Transverse colon (tissue), 4 donors: ENCODE measurements at regions not wholly inside any gene's neighbourhood (a gene's known extent, or its start where the extent isn't known, plus 50 kb on each side); places are given as distances from the start of the nearest gene placed in this dataset.

Source experiments
- DNase-seq: peaks from one replicate; pipeline ENCODE4 v3.0.0-alpha.2; 2019
- H3K27ac ChIP-seq, 4 donors: fragments of 200-600 bp; sonication (generic); 2 replicates each; pipeline ENCODE4 v1.5.1; 2016 to 2018; ENCODE audit warnings: inconsistent platforms in 4 of 4
- H3K27me3 ChIP-seq: fragments of 200-600 bp; sonication (generic); 2 replicates; pipeline ENCODE4 v1.5.1; 2017; ENCODE audit warnings: inconsistent platforms
- H3K36me3 ChIP-seq, 4 donors: fragments of 200-600 bp; sonication (generic); 2 replicates each; pipeline ENCODE4 v1.5.1; 2017 to 2019; ENCODE audit warnings: inconsistent platforms in 4 of 4
- H3K4me1 ChIP-seq, 4 donors: fragments of 200-600 bp; sonication (generic); 2 replicates each; pipeline ENCODE4 v1.5.1; 2017 to 2020; ENCODE audit warnings: inconsistent platforms in 4 of 4
- H3K4me3 ChIP-seq, 4 donors: fragments of 200-600 bp; sonication (generic); 1 replicate in 1 of 4; 2 replicates in 3 of 4; pipeline versions ENCODE4 v1.5.1 to v1.6.1; 2017 to 2019; ENCODE audit warnings: inconsistent platforms in 4 of 4
- H3K9me3 ChIP-seq, 2 donors: fragments of 200-600 bp; sonication (generic); 2 replicates each; pipeline ENCODE4 v1.5.1; 2017 to 2019; ENCODE audit warnings: inconsistent platforms in 2 of 2
- CTCF ChIP-seq, 5 experiments: fragments of 200-600 bp in 3 of 5; fragments of 450-650 bp in 2 of 5; sonication (generic) in 3 of 5; IDR thresholded peaks; 1 replicate in 2 of 5; 2 replicates in 3 of 5; pipeline ENCODE4 v1.5.1; 2016 to 2017; ENCODE audit warnings: antibody characterized with exemption in 5 of 5, inconsistent platforms in 3 of 5, mild to moderate bottlenecking in 2 of 5, moderate library complexity in 1 of 5
- EP300 ChIP-seq: sonication (generic); formaldehyde crosslinking; IDR thresholded peaks from one replicate; pipeline ENCODE4 v1.6.1; 2017; ENCODE audit warnings: antibody characterized with exemption, low read depth
- POLR2A ChIP-seq: fragments of 450-650 bp; IDR thresholded peaks from one replicate; pipeline ENCODE4 v1.6.1; 2016; ENCODE audit warnings: antibody characterized with exemption, mild to moderate bottlenecking, moderate library complexity
- POLR2AphosphoS5 ChIP-seq, 3 donors: sonication (generic); formaldehyde crosslinking; IDR thresholded peaks; one replicate each; pipeline ENCODE4 v1.6.1; 2016; ENCODE audit warnings: antibody characterized with exemption in 3 of 3
- WGBS, 2 donors: methylation state at CpG; one replicate each; pipeline ENCODE4 v1.1.5; 2018; ENCODE audit warnings: low coverage in 1 of 2; 5-methylcytosine and 5-hydroxymethylcytosine counted together
- in situ Hi-C, 4 donors: fragments of 200-750 bp; cut with MboI; loops; one replicate each; pipeline versions ENCODE4 v1.15.0 to v1.15.1; 2017; ENCODE audit warnings: low sequenced_read_pairs in 3 of 4, low pct_ligation_motif_present in 1 of 4, low pct_unique_long_range_greater_than_20kb in 1 of 4
- intact Hi-C: fragments of 100-400 bp; cut with DNase I; formaldehyde crosslinking; loops from one replicate; pipeline ENCODE4 v1.15.1; 2023; ENCODE audit warnings: low total_unique reads

- no peak overlapping the region for H3K4me3 ChIP-seq
- H3K36me3 ChIP-seq: no peaks in the 10 kb centered on the region
- in situ Hi-C loops: no loop called here
- H3K27ac ChIP-seq: no peak overlapping the region
- TF ChIP-seq CTCF (IDR thresholded peaks at IDR 0.05) (no peak), POLR2AphosphoS5 (IDR thresholded peaks at IDR 0.05) (no peak), POLR2A (no peak), EP300 (no peak)
- H3K27me3 ChIP-seq: no peaks in the 10 kb centered on the region
- intact Hi-C loops: no loop called here
- no peak for DNase-seq
- H3K9me3 ChIP-seq: no peaks in the 10 kb centered on the region
- no peaks in the 10 kb centered on the region for H3K4me1 ChIP-seq
Measured at GRCh38 chr9:38133595-38133994, 64.6 kb upstream of the SHB start.

GRCh38 chr9:38132956-38133355 lies 63.9 kb upstream of the SHB start:
- in situ Hi-C loops: no loop called here
- 92 to 94% methylated on average over 3 to 5 of the region's 5 CpGs for WGBS, 2 donors
- intact Hi-C loops: no loop called here
- no peak for DNase-seq
- Histone ChIP-seq H3K27ac (no peak overlapping the region), H3K27me3 (no peaks in the 10 kb centered on the region), H3K4me3 (no peak overlapping the region), H3K4me1 (no peaks in the 10 kb centered on the region), H3K36me3 (no peaks in the 10 kb centered on the region), H3K9me3 (no peaks in the 10 kb centered on the region)
- TF ChIP-seq POLR2AphosphoS5 (IDR thresholded peaks at IDR 0.05): no peak
- TF ChIP-seq EP300: no peak
- no peak for TF ChIP-seq CTCF (IDR thresholded peaks at IDR 0.05)
- no peak for TF ChIP-seq POLR2A

- Histone ChIP-seq H3K36me3 (no peaks in the 10 kb centered on the region), H3K4me1 (no peaks in the 10 kb centered on the region), H3K27me3 (no peaks in the 10 kb centered on the region), H3K4me3 (no peak overlapping the region), H3K27ac (no peak overlapping the region), H3K9me3 (no peaks in the 10 kb centered on the region)
- in situ Hi-C loops (no loop called here), intact Hi-C loops (no loop called here)
- WGBS, 2 donors: 60 to 84% methylated on average over 1 to 8 of the region's 8 CpGs
- no peak for DNase-seq
- TF ChIP-seq POLR2AphosphoS5 (IDR thresholded peaks at IDR 0.05): no peak
- TF ChIP-seq POLR2A: no peak
- TF ChIP-seq EP300: no peak
- TF ChIP-seq CTCF (IDR thresholded peaks at IDR 0.05): no peak
Measured at GRCh38 chr9:38131729-38132128, 62.7 kb upstream of the SHB start.

- H3K4me3 ChIP-seq: no peak overlapping the region
- in situ Hi-C loops: no loop called here
Measured at GRCh38 chr9:38130724-38131123, 61.7 kb upstream of the SHB start.

More at GRCh38 chr9:38130724-38131123, 61.7 kb upstream of the SHB start:
- no peak for DNase-seq
- no peaks in the 10 kb centered on the region for H3K36me3 ChIP-seq
- H3K27ac ChIP-seq: no peak overlapping the region
- no peak for TF ChIP-seq POLR2AphosphoS5 (IDR thresholded peaks at IDR 0.05)
- TF ChIP-seq EP300: no peak
- no peak for TF ChIP-seq POLR2A
- TF ChIP-seq CTCF (IDR thresholded peaks at IDR 0.05): no peak
- no peaks in the 10 kb centered on the region for H3K9me3 ChIP-seq
- H3K27me3 ChIP-seq: no peaks in the 10 kb centered on the region
- intact Hi-C loops: no loop called here
- H3K4me1 ChIP-seq: no peaks in the 10 kb centered on the region
- 68 to 87% methylated on average over 5 of the region's 5 CpGs for WGBS, 2 donors
